Heart left ventricle (tissue), 16 donors: ENCODE measurements at regions not wholly inside any gene's neighbourhood (a gene's known extent, or its start where the extent isn't known, plus 50 kb on each side); places are given as distances from the start of the nearest gene placed in this dataset.
"Not testable (repeated sequence)": the region's sequence is repeated elsewhere in the genome, so short reads cannot be mapped to it uniquely, and the experiment has no call there.

Source experiments
- ATAC-seq, 4 donors: fragments of 200-7000 bp; cut with Tn5 transposase; one replicate each; pipeline ENCODE4 v1.9.1; 2020 to 2022; ENCODE audit warnings: moderate library complexity in 4 of 4, mild to moderate bottlenecking in 3 of 4, moderate number of reproducible peaks in 1 of 4
- DNase-seq, 5 donors: peaks; one replicate each; pipeline ENCODE4 v3.0.0-alpha.2; 2020
- H3K27ac ChIP-seq, 12 donors: fragments of 200-600 bp; sonication (generic) in 4 of 12; one replicate each; pipeline versions ENCODE4 v1.5.0 to v1.8.0; 2016 to 2022; ENCODE audit warnings: mild to moderate bottlenecking in 2 of 12
- H3K27me3 ChIP-seq, 9 donors: fragments of 200-600 bp; sonication (generic) in 2 of 9; one replicate each; pipeline versions ENCODE4 v1.5.1 to v1.8.0; 2016 to 2022; ENCODE audit warnings: mild to moderate bottlenecking in 3 of 9
- H3K36me3 ChIP-seq, 9 donors: fragments of 200-600 bp; sonication (generic) in 2 of 9; one replicate each; pipeline versions ENCODE4 v1.5.0 to v1.8.0; 2018 to 2022; ENCODE audit warnings: mild to moderate bottlenecking in 2 of 9
- H3K4me1 ChIP-seq, 12 donors: fragments of 200-600 bp; sonication (generic) in 4 of 12; one replicate each; pipeline versions ENCODE4 v1.5.0 to v1.8.0; 2016 to 2022; ENCODE audit warnings: mild to moderate bottlenecking in 3 of 12
- H3K4me3 ChIP-seq, 12 donors: fragments of 200-600 bp; sonication (generic) in 4 of 12; one replicate each; pipeline versions ENCODE4 v1.5.0 to v1.8.0; 2017 to 2022; ENCODE audit warnings: mild to moderate bottlenecking in 9 of 12, moderate library complexity in 4 of 12
- H3K9me3 ChIP-seq, 12 donors: fragments of 200-600 bp; sonication (generic) in 4 of 12; one replicate each; pipeline versions ENCODE4 v1.5.0 to v1.8.0; 2016 to 2022; ENCODE audit warnings: mild to moderate bottlenecking in 1 of 12
- WGBS, 4 donors: extraction: QIAGEN DNeasy Blood & Tissue Kit in 2 of 4; methylation state at CpG; one replicate each; pipeline versions ENCODE4 v1.1.5 to v1.1.7; 2013 to 2018; 5-methylcytosine and 5-hydroxymethylcytosine counted together
- intact Hi-C, 10 donors: fragments of 100-400 bp; cut with DNase I; formaldehyde crosslinking; loops; one replicate each; pipeline versions ENCODE4 v1.11.1 to v1.14.2; 2022
- donor health status: ischemic (EF 13 %, LVEDD 7.1; RV severe dilation, severe dysfunction).
- donor health status: healthy with polysubstance abuse.
- donor health status: DM: no; HTN: yes; CAD: no.
- donor health status: DM: no; HTN: no; CAD: no.
- donor health status: ischemic (EF 25% LVEDD 6.9; RV normal size, moderate dysfunction).
- donor health status: ischemic (EF 25% LVEDD 5.7; RV mildly dilated, moderate dysfunction).
- donor health status: healthy.
- donor health status: DM: yes; HTN: yes; CAD: no.
- donor health status: ischemic (EF 35%, LVEDD 5.7; RV mildly dilated, moderate dysfunction).
- donor health status: nonischemic (EF 11% LVEDD 7.7; RV severe dilation, severe dysfunction).
- donor health status: DM: yes; HTN: yes; CAD: no.
- donor health status: PGD.
- donor health status: ischemic (EF 29% LVEDD 5.4; RV normal size, mild dysfunction).
- donor health status: nonischemic (EF 23%, LVEDD 6.1; RV moderate dilation, normal function).

GRCh38 chr6:60789601-60790000 is 1496.4 kb downstream of the KHDRBS2 start:
- 80 to 87% (median 82%) methylated on average over 13 of the region's 13 CpGs for WGBS, 4 donors
- H3K9me3 ChIP-seq, ATAC-seq, H3K27ac ChIP-seq, H3K27me3 ChIP-seq, H3K4me3 ChIP-seq, intact Hi-C loops, H3K4me1 ChIP-seq, H3K36me3 ChIP-seq, DNase-seq: not testable (repeated sequence)

GRCh38 chr6:60782698-60783464 is 1503.1 kb downstream of the KHDRBS2 start:
- H3K9me3 ChIP-seq, ATAC-seq, H3K4me3 ChIP-seq, H3K27ac ChIP-seq, H3K27me3 ChIP-seq, intact Hi-C loops, H3K4me1 ChIP-seq, DNase-seq, H3K36me3 ChIP-seq: not testable (repeated sequence)
- 77 to 84% (median 81%) methylated on average over 4 of the region's 4 CpGs for WGBS, 4 donors

GRCh38 chr6:60779591-60779990 is 1506.4 kb downstream of the KHDRBS2 start:
- peak in 1 of 4 donors; percentile 42 for ATAC-seq
- H3K4me3 ChIP-seq, intact Hi-C loops, DNase-seq, H3K9me3 ChIP-seq, H3K36me3 ChIP-seq, H3K4me1 ChIP-seq, H3K27ac ChIP-seq, H3K27me3 ChIP-seq: not testable (repeated sequence)
- WGBS, 4 donors, result 37 to 53% (median 47%) methylated on average over 3 of the region's 3 CpGs

- not testable (repeated sequence) for ATAC-seq, H3K4me3 ChIP-seq
- WGBS, 4 donors, result 46 to 57% (median 55%) methylated on average over 4 of the region's 4 CpGs
These were observed 1518.1 kb downstream of the KHDRBS2 start for GRCh38 chr6:60767791-60768499.

GRCh38 chr6:60765331-60765730 is 1520.7 kb downstream of the KHDRBS2 start:
- not testable (repeated sequence) for ATAC-seq, H3K27ac ChIP-seq, H3K36me3 ChIP-seq

More at GRCh38 chr6:60767791-60768499, 1518.1 kb downstream of the KHDRBS2 start:
- H3K27me3 ChIP-seq, intact Hi-C loops, DNase-seq, H3K9me3 ChIP-seq, H3K36me3 ChIP-seq, H3K27ac ChIP-seq, H3K4me1 ChIP-seq: not testable (repeated sequence)

GRCh38 chr6:60763464-60764080 is 1522.5 kb downstream of the KHDRBS2 start:
- intact Hi-C loops, H3K27ac ChIP-seq, H3K27me3 ChIP-seq, H3K4me3 ChIP-seq, H3K9me3 ChIP-seq, DNase-seq, H3K4me1 ChIP-seq, H3K36me3 ChIP-seq: not testable (repeated sequence)
- WGBS, 4 donors, result 41 to 55% (median 51%) methylated on average over 2 to 4 of the region's 4 CpGs
- peak in 1 of 4 donors; percentile 37 for ATAC-seq

More at GRCh38 chr6:60765331-60765730, 1520.7 kb downstream of the KHDRBS2 start:
- H3K4me3 ChIP-seq, H3K27me3 ChIP-seq, H3K4me1 ChIP-seq, DNase-seq, H3K9me3 ChIP-seq, intact Hi-C loops: not testable (repeated sequence)

GRCh38 chr6:60760928-60761327 is 1525.1 kb downstream of the KHDRBS2 start:
- ATAC-seq, DNase-seq, intact Hi-C loops, H3K27ac ChIP-seq, H3K9me3 ChIP-seq, H3K36me3 ChIP-seq, H3K4me3 ChIP-seq, H3K27me3 ChIP-seq, H3K4me1 ChIP-seq: not testable (repeated sequence)
- WGBS, 4 donors, result 62 to 68% (median 65%) methylated on average over 1 of the region's 1 CpG

- H3K4me1 ChIP-seq, H3K27ac ChIP-seq, H3K4me3 ChIP-seq, H3K27me3 ChIP-seq, H3K36me3 ChIP-seq, DNase-seq, intact Hi-C loops, ATAC-seq: not testable (repeated sequence)
- peaks cover 0 to 17% (median 3%) of the 10 kb centered on the region in 12 donors for H3K9me3 ChIP-seq
- WGBS, 4 donors, result 78 to 90% (median 87%) methylated on average over 2 of the region's 2 CpGs
These were observed 1526.7 kb downstream of the KHDRBS2 start for GRCh38 chr6:60759149-60759825.

GRCh38 chr6:60758725-60759124 is 1527.3 kb downstream of the KHDRBS2 start:
- H3K27ac ChIP-seq, intact Hi-C loops, H3K4me1 ChIP-seq, H3K27me3 ChIP-seq, DNase-seq, H3K4me3 ChIP-seq, H3K36me3 ChIP-seq, ATAC-seq: not testable (repeated sequence)
- 83 to 86% (median 85%) methylated on average over 9 of the region's 9 CpGs for WGBS, 4 donors
- H3K9me3 ChIP-seq, result peaks cover 0 to 17% (median 3%) of the 10 kb centered on the region in 12 donors
